GM12892 (cell line): ENCODE measurements at regions not wholly inside any gene's neighbourhood (a gene's known extent, or its start where the extent isn't known, plus 50 kb on each side); places are given as distances from the start of the nearest gene placed in this dataset.

Experiments used
- POLR2A ChIP-seq: IDR thresholded peaks from 2 replicates; pipeline ENCODE4 v1.6.1; 2011; ENCODE audit warnings: low read depth, low read length, control low read depth
- POLR2AphosphoS5 ChIP-seq: IDR thresholded peaks from 2 replicates; pipeline ENCODE4 v1.6.1; 2011; ENCODE audit warnings: low read depth, low read length, control low read depth
- TAF1 ChIP-seq: IDR thresholded peaks from 2 replicates; pipeline ENCODE4 v1.6.1; 2011; ENCODE audit warnings: low read depth, mild to moderate bottlenecking, control low read depth, low read length, borderline replicate concordance

- TF ChIP-seq POLR2A (no peak), POLR2AphosphoS5 (no peak), TAF1 (no peak)
These were observed 216.6 kb downstream of the ATG4C start for GRCh38 chr1:63000508-63000907.
